ENCODE measurements at regions not wholly inside any gene's neighbourhood (a gene's known extent, or its start where the extent isn't known, plus 50 kb on each side); places are given as distances from the start of the nearest gene placed in this dataset.
A peak's percentile ranks its signal among the peaks of the same experiment; 100 is the strongest.

DNA sequence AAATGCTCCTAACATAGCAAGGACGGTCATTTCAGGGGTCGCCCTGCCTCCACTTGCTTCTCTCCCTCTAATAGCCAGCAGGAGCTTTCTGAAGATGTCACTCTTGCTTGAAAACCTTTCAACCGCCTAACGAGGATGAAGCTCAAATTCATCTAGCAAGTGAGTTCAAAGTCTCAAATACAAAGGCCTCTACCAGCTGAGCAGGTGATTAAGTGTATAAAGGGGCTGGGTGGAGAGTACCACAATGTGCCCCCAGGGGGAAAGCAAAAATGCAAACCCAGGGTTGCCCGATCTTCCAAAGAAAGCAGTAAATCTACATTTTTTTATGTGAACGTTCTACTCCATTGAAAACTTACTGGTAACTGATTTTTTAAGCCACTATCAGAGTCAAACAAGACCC is 50.4 kb upstream of the GRIP2 start:
- DNase-seq (ENCODE audit: low read depth): no peak

DNA sequence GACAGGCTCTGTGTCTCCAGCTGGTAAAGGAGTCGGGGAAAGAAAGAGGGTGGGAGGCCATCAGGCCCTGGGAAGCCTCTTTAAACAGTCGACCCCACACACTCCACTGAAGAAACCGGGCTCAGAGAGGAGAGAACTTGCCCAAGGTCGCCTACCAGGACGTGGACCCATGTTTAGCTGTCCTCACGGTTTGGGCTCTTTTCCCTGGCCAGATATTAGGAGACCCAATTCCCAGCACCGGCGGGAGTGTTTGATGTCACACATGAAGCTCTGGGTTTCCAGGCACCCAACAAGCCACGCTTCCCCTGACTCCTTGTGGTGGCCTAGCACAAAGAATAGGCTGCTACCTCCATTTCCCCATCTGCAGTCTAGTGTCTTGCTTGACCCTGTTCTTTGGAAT is 52.2 kb upstream of the GRIP2 start:
- DNase-seq (ENCODE audit: low read depth): no peak

DNA sequence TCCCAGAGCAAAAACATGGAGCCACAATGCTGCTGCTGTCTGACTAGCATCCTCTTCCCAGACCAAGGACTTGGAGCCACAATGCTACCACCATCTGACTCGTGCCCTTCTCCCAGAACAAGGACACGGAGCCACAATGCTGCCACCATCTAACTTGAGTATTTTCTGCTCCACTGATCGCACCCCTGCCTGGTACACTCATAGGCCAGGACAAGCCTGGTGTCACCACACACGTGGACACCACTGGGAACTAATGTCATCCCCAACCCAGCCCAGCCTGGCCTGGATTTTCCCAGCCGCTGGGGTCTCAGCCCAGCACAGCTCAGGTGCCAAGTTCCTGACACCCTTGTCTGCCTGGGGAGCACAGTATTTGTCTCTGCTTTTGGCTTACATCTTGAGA is 52.7 kb upstream of the GRIP2 start:
- no peak for DNase-seq (ENCODE audit: low read depth)

DNA sequence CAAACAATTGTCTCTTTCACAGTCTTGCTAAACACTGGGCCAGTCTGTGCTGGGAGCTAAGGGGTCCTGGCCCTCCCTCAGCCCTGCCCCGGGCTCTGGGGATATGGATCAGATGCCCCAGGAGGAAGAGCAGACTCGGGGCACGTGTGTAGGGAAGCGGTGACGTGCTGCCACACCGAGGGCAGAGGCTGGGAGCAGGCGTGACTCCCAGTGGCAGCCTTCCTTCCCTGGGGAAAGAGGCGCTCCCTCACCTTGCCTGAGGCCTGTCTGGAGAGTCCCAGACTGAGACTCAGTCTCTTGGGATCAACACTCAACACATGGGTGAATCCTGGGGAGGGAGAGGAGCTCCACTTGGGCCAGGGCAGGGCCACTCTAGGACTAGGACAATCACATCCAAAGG is 54.1 kb upstream of the GRIP2 start:
- no peak for DNase-seq (ENCODE audit: low read depth)

DNA sequence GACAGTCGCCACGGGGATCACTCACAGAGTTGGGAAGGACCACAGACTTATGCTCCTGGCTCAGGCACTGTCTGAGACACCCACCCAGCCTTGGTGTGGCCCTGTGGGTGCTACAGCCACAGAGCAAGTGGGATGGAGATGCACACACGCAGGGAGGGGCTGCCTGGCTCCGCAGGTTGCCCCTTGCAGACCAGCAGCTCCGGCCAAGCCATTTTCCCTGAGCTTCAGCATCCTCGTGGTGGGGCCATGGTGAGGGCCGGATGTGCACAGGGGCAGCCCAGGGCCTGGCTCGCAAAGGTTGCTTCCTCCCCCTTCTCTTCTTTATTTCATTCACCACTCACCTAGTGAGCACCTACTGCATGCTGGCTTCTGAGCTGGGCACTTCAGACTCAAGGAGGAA is 55.4 kb upstream of the GRIP2 start:
- DNase-seq (ENCODE audit: low read depth): no peak

DNA sequence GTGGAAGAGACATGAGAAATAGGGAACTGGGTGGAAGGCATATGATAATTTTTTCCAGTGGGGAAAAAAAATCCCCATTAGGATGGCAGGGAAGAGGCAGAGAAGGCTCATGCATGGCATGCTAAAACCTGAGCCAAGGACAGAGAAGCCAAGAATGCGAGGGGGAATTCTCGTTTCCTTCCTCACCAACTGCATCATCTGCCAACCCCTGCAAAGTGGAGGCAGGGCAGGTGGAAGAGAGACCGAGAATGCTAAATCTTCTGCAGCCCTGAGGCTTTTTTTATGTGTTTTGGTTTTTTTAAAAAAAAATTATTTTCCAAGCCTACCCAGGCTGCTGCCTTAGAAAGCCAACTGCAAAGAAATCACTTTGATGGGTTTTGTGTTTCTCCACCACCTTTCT is 54.3 kb upstream of the CCDC174 start:
- DNase-seq (ENCODE audit: low read depth): no peak

DNA sequence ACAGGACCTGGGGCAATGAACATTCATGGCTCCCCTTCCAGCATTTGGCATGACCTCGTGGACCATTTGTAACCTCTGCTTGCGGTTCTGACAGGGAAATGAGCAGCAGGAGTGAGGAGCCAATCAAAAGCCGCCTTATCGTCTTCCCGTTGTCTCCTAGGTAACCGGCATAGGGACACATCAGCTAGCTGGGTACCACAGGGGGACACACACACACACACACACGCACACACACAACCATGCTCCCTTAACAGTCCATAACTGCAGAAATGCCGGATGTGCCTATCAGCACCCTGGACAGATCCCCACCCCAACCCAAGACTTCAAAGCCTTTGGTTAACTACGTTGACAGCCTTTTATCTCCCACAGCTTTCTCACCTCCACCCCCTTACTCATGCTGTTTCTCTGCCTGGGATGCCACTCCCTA is 53.4 kb upstream of the CCDC174 start:
- DNase-seq (ENCODE audit: low read depth): peak; percentile 25

DNA sequence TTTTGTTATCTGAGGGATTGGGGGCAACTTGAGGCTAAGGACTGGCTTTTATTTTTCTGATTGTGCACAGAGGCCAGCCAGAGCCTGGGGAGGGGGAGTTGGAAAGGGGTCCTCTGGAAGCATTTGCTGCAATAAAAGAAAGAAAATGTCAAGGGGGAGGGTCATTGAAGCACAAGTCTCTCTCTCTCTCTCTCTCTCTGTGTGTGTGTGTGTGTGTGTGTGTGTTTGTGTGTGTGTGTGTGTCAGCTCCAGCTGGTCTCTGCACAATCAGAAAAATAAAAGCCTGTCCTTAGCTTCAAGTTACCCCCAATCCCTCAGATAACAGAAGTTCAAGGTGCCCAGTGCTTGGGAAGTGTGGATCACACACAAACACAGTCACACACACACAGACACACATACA is 52.1 kb upstream of the CCDC174 start:
- DNase-seq (ENCODE audit: low read depth): no peak

DNA sequence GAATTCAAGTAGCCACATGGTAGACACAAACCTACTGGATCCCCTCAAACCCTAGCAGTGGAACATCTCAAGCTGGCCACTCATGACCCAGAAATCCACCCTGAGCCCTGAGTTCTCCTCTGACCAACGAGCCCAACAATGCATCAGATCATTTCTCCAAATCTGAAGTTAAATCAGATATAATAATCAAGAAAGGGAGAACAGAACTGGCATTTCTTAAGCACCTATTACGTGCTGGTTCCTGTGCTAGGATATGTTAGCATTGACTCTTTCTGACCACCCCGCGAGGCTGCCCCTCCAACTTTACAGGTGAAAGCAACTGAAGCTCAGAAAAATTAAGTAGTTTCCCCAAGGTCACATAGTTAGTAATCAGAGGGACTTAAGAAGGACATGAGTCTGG is 51.5 kb upstream of the CCDC174 start:
- no peak for DNase-seq (ENCODE audit: low read depth)

DNA sequence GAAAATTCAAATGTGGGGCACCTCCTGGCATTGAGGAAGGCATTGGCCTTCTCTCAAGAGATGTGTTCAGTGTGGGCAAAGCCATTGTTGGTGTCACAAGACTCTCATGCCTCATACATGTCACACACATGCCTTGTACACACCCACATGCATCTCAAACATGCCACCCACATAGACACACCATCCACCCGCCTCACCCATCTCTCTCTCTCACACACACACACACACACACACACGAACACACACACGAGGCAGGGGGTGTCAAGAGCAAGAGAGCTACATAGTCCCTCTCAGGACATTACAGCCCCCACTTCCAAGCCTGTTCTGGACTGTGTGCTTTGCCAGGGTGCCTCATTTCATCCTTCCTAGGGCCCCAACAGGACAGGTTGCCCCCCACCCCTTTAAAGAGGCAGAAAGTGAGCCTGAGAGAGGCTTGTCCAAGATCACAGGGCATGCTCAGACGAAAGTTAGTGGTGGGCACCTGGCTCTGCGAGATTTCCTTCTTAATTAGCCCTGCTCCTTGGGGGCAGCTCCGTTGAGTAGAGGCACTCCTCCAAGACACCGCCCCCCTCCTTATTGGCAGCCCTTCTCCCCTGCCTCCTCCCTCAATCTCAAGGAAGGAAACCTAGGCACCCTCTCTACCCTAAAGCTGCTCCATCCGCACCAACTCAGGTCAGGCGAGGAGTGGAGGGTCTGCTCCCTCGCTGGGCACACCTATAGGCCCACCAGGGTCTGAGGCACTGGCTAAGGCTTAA is 50.5 kb upstream of the CCDC174 start:
- DNase-seq (ENCODE audit: low read depth): no peak

DNA sequence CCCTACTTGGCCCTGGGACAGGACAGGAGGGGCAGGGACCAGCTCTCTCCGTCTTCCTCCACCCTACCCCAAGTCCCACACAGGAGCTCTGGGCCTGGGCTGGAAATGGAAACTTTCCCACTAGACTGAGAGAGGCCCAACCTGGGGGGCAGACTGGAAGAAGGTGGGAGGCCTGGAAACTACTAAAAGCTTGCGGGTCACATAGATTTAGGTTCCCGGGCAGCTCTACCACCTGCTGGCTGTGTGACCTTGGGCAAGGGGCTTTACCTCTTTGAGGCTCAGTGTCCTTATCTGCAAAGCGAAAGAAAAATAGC is 49.9 kb upstream of the CCDC174 start:
- no peak for DNase-seq (ENCODE audit: low read depth)
